DMS 273 (cell line): ENCODE measurements at regions not wholly inside any gene's neighbourhood (a gene's known extent, or its start where the extent isn't known, plus 50 kb on each side); places are given as distances from the start of the nearest gene placed in this dataset.

Experiments
- DNase-seq: peaks from one replicate; lab custom pipeline; 2025; ENCODE audit not compliant: unreplicated experiment; lab: John Stamatoyannopoulos, UW

DNA sequence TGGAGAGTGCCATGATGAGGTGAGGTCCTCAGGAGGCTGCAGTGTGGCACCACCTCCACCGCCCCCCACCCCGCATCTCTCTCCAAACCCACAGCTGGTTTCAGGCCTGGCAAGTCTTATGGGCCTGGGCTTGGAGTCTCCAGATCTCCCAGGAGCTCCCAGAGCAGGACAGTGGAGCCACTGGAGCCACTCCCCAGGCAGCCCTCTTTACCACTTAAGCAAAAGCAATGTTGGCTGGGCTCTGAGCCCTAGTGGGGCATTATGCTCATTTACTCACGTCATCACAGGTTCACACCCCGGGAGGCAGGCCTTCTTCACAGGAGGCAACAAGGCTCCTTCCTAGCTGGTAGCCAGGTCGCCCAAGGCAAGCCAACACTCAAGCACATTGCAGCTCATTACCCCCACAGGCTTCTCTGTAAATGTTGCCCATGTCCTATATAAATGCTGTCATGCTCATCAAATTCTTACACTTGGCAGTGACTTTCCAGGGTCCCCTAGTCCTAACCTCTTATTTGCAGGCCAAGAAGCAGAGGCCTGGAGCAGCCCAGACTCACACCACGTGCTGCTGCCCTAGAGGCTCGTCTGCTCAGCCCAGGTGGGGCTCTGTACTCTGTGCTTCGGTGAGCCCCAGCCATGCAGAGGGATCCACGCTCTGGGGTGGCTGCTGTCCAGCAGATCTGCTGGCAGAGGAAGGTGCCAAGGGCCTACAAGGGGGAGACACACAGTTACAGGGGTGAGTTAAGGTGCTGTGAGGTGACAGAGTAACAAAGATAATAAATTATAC, 459.3 kb downstream of the MATN1 start:
- no peak for DNase-seq

DNA sequence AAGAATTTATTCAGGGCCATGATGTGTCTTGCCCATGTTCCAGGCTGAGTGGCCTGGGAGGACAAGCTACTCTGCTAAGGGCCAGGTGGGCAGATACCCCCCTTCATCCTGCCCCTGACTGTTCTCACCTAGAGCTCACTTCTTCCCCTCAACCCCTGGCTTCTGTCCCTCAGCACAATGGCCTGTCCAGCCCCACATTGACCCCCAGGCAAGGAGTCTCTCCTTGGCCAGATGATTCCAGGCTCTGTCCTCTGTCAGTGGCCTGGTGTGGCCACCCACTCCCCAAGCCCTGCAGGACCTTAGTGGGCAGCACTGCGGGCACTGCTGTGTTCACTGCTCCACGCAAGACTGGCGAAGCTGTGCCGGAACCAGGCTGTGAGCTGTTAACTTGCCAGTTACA, 460.0 kb downstream of the MATN1 start:
- DNase-seq, result no peak

DNA sequence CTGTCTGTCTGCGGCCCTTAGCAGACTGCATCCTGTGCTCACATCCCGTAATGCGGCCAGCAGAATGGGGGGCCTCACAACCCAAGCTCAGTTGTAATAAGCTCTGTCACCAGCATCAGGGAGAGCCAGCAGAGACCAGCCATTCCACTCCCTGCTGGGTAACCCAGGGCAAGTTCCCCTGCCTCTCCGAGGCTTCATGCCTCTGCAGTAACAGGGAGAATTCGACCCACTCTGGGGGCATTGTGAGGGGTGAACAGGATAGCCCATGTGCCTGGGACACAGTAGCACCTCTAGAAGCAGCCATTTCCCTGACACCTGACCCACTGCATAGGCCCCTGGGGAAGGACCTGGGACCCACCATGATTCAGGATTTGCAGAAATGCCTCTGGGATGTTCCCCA, 461.2 kb downstream of the MATN1 start:
- no peak for DNase-seq

DNA sequence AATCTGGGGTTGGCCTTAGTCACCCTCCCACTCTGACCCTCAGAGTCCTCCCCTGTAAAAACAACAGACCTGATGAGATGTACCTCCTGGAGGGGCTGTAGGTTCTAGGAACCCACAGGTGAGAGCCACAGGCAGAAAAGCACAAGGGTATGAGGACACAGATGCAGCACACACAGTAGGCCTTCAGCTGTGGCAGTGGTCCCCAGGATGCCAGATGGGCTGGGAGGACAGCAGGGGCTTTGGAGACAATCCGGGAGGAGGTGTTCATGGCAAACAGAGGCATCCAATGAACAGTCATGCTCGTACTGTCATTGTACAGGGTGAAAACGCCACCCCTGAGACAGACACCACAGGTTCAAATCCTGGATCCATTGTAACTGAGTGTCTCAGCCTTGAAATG, 463.1 kb downstream of the MATN1 start:
- DNase-seq, result no peak

DNA sequence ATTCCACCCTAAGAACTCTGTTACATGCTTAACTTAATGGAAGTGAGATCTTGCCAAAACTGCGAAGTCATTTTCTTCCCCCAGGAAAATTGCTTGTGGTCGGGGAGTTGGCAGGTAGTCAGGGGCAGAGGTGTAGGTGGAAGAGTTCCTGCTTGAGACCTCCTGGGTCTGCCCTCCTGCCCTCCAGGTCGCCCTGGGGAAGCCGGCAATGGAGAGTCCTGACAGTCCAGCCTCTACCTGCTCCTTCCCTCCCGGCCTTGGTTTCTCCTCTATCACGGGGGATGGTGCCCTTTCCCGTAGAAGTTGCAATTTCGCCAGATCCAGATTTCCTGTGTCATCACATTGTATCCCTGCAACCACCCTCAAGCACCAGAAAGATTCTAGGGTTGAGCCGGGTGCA, 463.8 kb downstream of the MATN1 start:
- DNase-seq, result no peak

DNA sequence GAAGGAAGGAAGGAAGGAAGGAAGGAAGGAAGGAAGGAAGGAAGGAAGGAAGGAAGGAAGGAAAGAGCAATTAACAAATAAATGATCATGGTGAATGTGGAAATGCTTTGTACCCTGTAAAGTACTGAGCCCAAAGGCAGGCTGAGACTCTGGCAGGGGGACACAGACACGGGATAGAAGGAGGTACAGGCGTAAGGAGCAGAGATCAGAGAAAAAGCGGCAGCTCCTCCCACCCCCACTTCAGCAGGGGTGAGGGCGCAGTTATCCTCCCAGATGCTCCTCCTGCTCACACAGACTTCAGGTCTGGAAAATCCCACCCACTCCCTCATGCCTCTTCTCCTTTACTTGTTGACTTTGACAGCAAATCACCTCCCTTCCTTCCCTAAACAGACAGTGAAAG, 464.5 kb downstream of the MATN1 start:
- DNase-seq, result peak; percentile 24

DNA sequence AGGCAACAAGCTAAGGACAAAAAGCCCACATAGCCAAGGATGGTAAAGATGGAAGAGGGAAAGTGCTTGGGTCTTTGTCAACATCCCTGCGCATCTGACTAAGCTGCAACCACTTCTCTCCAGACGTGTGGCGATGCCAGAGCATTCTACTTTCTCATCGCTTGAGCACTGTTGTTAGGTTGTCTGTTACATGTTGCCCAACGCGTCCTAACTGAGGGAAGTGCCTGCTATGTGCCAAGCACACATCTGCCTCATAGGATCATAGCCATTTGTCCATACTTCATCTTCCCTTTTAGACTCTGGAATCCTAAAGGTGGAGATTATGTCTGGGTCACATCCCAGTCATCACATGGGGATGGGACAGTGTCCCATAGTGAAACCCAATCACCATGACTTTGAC, 464.9 kb downstream of the MATN1 start:
- no peak for DNase-seq

DNA sequence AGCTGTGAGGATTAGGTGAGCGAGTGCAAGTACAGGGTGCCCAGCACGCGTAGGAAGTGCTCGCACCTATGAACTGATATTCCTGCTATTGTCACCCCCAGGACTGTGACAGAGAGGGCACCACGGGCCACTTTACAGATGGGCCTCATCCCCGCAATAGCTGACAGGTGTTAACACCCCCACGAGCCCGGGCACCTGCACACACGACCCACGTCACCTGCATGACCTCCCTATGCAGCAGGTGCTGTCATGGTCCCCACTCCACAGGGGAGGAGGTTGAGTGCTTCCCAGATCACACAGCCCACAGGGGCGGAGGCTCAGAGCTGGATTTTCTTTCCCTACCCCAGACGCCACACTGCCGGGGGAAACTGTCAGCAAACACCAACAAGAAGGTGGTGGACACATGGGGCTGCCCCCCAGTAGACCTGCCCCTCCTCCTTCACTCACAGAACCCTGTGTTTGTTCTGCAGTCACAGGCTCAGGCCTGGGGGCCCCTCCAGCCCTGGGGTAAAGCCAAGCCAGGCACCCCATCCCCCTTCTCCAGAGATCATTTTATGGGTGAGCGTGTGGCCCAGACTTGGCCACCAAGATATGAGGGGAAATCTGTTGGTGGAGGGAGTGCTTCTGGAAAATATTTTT, 465.5 kb downstream of the MATN1 start:
- DNase-seq, result no peak

DNA sequence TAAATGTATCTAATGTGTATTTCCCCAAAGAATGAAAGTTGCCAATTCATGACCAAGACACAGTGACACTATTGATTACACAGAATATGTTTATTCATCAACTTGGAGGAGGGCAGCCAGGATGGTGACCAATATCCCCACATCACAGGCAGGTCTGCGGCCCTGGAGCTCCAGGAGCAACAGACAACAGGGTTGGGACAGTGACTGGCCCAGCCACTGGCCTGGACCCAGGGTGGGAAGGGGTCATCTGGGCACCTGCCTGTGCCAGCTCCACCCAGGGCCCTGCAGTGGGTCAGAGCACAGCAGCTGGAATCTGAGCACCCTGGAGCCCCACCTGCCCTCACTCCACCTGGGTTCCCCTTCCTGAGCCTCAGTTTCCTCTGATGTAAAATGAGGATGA, 466.1 kb downstream of the MATN1 start:
- no peak for DNase-seq

DNA sequence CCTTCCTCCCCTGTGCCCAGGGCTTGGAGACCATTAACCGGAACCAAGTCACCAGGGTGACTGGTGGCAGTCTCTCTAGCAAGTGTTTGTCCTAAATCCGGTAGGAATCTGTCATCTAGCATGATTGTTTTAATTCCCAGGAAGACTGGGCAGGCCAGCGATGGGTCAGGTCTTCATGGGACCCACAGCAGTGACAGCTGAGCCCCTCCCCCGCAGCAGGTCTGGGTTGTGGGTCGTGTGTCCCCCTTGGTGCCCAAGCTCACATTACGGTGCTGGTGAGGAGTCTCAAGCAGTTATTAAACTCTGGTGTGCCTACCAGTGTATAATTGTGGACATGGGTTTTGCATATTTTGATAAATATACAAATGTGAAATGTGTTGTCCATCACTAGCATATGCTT, 466.5 kb downstream of the MATN1 start:
- no peak for DNase-seq

DNA sequence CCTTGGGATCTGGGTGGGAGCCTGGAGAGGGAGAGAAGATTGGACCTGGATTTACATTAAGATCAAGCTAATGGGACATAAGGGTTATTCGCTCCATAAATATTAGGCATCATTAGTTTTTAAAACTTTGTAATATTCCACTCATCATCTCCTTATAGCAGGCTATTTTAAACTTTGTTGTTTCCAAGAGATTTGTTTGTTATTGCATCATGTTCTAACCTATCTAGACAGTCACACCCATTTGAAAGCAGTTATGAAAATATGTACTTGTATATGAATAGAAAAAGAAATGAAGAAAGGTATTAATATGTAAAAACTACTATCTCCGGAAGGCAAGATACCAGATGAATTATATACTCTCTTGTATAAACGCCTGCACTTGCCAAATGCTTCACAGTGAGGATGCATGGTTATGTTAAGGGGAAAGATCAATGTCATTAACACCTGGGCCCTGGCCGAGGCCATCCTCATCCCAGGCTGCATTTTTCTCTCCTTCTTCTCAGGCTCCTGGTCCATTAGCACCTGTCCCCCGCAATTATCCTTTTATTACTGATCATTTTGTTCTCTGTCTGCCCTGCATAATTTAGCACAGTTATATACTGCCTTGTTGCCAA, 468.2 kb downstream of the MATN1 start:
- no peak for DNase-seq

DNA sequence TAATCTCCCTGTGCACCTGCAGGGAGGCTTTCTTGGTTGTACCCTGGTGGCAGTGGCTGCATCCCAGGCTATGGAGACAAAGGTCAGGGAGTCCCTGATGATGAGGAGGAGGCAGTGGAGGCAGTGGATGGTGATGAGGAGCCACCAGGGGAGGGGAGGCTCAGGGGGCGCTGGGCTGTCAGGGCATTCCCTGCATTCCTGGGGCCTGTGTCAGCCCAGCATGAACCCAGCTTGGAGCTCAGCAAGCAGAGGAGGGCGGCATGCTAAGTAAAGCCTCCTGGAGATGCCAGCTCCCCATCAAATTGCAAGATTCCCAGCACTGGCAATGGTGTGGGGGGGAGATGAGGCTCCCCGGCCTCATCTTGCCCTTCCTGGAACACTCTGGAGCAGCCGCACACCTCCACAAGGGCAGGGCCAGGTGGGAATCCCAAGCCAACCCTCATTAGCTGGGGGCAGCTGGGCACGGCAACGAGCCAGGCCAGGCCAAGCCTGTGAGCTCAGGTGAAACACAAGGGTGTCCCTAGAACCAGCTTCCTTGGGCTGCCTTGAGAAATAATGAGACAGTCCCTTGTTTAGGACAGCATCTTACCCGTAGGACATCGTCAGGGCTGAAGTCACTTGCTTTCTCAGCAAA, 469.5 kb downstream of the MATN1 start:
- no peak for DNase-seq

DNA sequence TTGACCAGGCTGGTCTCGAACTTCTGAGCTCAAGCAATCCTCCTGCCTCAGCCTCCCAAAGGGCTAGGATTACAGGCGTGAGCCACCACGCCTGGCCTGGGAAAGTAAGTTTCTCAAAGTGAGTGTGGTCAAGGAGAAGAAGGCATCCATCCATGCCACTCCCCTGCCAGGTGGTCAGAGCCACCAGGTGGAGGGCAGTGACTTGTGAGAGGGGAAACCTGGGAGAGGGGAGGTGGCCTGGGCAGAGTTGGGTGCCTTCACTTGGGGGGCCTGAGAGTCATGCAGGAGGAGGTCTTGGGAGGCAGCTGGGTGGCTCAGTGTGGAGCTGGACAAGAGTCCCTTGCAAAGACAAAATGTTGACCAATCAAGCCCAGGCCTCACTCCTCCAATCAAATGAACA, 470.0 kb downstream of the MATN1 start:
- DNase-seq, result no peak

DNA sequence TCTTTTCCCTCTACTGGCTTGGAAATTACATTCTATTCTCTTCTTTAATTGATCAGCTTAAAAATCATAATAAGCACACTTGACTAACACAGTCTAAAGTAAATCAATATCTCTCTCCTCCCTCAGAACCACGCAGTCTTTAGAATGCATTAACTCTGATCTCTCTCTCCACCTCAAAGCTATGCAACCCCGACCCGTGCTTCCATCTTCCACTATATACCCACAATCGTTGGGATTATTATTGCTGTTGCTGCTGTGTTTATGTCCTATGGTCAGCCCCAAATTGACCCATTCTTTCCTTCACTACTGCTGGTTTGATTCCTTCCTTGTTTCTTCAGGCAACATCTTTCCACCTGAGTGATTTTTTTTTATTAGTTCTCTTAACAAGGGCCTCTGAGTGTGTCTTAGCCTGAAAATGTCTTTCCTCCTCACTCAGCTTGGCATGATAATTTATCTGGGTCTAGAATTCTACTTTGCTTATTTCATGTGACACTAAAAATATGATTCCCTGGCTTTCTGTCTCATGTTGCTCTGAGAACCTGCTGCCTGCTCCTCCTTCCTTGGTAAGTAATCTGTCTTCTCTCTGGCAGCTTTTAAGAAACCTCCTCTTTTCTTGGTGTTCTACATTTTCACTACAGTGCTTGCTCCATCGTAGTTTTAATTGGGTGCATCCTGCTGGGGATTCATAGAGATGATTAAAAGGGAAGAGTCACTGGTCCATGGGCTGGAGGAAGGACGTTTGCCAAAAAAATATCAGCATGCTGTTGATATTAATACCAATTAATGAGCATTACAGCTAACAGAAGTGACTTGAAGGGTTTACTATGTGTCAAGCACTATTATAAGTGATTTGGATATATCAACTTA, 472.2 kb downstream of the MATN1 start:
- no peak for DNase-seq

DNA sequence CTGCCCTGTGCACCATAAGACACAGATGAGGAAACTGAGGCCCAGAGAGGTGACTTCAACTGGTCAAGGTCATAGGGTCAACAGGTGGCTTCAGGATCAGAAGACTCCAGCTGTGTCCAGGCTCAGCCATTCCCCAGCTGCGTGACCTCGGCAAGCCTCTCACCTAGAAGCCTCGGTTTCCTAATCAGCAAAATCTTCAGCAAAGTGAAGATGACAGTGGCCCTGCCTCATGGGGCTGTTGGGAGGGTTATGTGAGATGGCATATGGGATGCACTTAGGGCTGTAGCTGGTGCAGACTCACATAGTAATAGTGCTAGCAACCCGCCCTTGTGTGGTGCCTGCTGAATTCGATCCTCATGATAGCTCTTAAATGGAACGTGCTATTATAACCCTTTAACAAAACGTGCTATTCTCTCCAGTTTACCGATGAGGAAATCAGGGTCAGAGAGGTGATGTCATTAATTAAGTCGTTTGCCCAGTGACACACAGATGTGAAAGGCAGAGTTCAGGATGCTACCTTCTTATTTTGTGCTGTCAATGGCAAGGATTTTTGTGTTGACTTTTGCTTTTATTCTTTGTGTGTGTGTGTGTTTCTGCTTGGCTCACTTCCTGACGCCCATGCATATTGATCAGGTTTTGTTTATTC, 472.9 kb downstream of the MATN1 start:
- DNase-seq, result no peak

DNA sequence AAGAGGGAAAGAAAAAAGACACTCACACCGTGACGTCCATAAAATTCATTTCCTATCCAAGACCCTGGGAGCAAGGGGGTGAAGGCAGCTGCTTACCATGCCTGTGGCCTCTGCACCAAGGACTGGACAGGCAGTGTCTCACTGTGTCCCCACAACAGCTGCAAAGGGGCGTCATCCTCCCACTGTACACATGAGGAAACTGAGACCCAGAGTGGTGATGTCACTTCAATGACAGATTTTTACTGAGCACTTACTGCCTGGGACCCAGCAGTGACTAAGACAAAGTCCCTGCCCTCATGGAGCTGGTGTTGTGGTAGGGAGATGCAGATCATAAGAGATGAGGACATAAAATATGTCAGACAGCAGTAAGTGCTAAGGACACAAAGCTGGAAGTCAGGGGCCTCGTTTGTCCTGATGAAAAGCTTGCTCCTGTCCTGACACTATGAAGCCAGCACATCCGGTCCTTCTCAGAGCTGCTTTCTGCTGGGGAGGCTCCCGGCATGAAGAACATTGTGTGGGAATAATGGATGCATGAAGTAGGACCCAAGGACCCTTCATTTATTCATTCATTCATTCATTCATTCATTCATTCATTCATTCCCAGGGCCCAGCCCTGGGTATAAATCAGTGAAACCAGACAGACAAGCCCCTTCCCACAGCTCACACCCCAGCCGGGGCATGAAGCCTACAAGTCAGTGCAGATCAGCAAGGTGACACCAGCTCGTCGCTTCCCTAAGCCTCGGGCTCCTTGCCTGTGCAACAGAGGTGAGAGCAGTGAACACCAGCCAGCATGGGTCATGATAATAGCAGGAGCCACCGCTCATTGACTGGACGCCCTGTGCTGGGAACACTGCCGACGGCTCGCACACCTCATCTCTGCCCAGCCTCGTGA, 473.7 kb downstream of the MATN1 start:
- DNase-seq, result no peak

DNA sequence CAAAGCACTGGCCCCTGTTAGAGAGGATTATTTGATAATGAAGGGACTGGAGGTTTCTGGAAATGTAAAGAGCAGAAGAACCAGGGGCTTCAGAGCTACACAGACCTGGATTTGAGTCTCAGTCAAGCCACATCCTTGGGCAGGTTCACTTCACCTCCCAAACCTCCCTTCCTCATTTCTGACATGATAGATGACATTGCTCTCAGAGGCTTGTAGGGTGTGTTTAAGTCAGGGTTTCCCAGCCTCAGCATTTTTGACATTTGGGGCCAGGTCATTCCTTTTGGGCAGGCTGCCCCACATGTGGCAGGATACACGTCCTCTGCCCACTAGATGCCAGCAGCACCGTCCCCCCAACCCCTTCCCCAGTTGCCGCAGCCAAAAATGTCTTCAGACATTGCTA, 474.6 kb downstream of the MATN1 start:
- no peak for DNase-seq

DNA sequence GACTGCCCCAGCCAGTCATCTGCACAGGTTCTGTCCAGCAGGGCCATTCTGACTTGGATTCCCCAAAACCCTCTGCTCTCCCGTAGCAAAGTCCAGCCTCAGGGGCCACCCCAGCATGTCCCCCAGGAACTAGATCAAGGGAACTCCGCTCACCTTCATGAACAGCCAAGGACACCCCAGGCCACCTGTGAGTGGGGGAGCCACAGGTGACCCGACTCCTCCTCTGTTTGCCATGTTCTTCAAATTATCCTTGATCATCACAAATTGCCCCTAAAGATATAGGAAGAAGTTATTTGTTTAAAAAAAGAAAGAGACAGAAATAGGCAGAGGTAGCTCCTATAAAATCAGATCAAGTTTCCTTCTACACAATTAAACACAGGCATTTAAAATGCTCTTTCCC, 475.0 kb downstream of the MATN1 start:
- no peak for DNase-seq

DNA sequence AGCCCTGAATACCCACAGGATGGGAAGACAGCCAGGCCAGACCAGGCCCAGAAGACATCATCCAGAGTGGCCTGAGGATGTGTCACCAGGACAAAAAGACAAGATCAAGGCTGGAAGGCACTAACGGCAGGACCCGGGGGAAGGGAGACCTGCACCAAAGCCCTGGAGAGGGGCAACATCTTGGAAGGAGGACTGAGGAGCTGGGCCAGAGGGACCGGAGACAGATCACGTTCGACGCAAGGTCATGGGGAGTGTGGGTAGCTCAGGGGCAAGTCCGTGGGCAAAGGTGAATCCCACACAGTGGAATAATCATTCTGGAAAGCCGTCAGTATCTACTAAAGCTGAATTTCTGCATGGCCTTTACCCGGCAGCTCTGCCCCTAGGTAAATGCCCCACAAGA, 478.6 kb downstream of the MATN1 start:
- DNase-seq, result no peak
